ENCODE measurements at regions not wholly inside any gene's neighbourhood (a gene's known extent, or its start where the extent isn't known, plus 50 kb on each side); places are given as distances from the start of the nearest gene placed in this dataset.

- peak; percentile 3; the same call in 1 of the 3 replicates for ATAC-seq
- WGBS (ENCODE audit: low lambda C conversion rate), result 73% methylated on average over 21 of the region's 27 CpGs
- POLR2A ChIA-PET, result interaction anchor here (0.8 to 6.0 kb wide), 7 partner anchors 22 to 121 kb away, joined by 3 to 35 read pairs (median 8); no protein-coding TSS in a partner anchor
- TF ChIP-seq ZNF605 (CRISPR knock-in tag; IDR thresholded peaks at IDR 0.05) (0 out of 2 replicates have a peak, but pooled peaks have one; percentile 31), ZNF501 (CRISPR knock-in tag; IDR thresholded peaks at IDR 0.05) (0 out of 2 replicates have a peak, but pooled peaks have one; percentile 72), AKNA (CRISPR knock-in tag; IDR thresholded peaks at IDR 0.05; ENCODE audit: borderline replicate concordance) (no peak), SMYD3 (CRISPR knock-in tag; IDR thresholded peaks at IDR 0.05) (no peak), ZNF710 (CRISPR knock-in tag; IDR thresholded peaks at IDR 0.05; ENCODE audit: borderline replicate concordance) (no peak), ZNF747 (CRISPR knock-in tag; IDR thresholded peaks at IDR 0.05; ENCODE audit: borderline replicate concordance) (0 out of 2 replicates have a peak, but pooled peaks have one; percentile 19), TFDP2 (CRISPR knock-in tag; IDR thresholded peaks at IDR 0.05) (no peak), ZNF788 (CRISPR knock-in tag; IDR thresholded peaks at IDR 0.05; ENCODE audit: borderline replicate concordance) (0 out of 2 replicates have a peak, but pooled peaks have one; percentile 39), PCBP1 (IDR thresholded peaks at IDR 0.05; ENCODE audit: borderline replicate concordance, low read depth, low read length) (0 out of 2 replicates have a peak, but pooled peaks have one; percentile 35), ZBTB33 (CRISPR knock-in tag; IDR thresholded peaks at IDR 0.05) (peak; percentile 91), ZNF12 (CRISPR knock-in tag; IDR thresholded peaks at IDR 0.05) (no peak), NAIF1 (CRISPR knock-in tag; IDR thresholded peaks at IDR 0.05; ENCODE audit: borderline replicate concordance) (no peak)
Measured at GRCh38 chr16:85490407-85491057, 122.6 kb upstream of the GSE1 start.

More at GRCh38 chr16:85490407-85491057, 122.6 kb upstream of the GSE1 start:
- CTCF ChIA-PET (ENCODE audit: low intra/inter-chr PET ratio, low total read pairs), result interaction anchor here (1.0 to 2.0 kb wide), 7 partner anchors 24 to 121 kb away, joined by 3 to 14 read pairs (median 5); no protein-coding TSS in a partner anchor
- no peaks in the 10 kb centered on the region for H3K9me3 ChIP-seq (ENCODE audit: low read length)
- intact Hi-C loops (cut with micrococcal nuclease; ENCODE audit: unreplicated experiment) (loop anchor here (1.0 to 5.0 kb wide), 4 partner anchors 43 to 120 kb away; no protein-coding TSS in a partner anchor), in situ Hi-C loops (cut with HindIII; ENCODE audit: extremely low pct_ligation_motif_present, low pct_unique_long_range_greater_than_20kb) (no loop called here)
- FAIRE-seq (no peak), DNase-seq (ENCODE audit: low spot score) (no peak)
- BruUV-seq (replicated peaks), result no TSS peak
- H3K79me2 ChIP-seq (ENCODE audit: insufficient read depth, low read length), result no peaks in the 10 kb centered on the region
- H3K4me1 ChIP-seq (ENCODE audit: insufficient read depth, low read length), result peaks cover 32% of the 10 kb centered on the region
- peak overlapping the region in 1 of 3 experiments; percentile 61; a peak in 1 of 6 replicates for H3K4me3 ChIP-seq (replicated peaks in 1 of 3; ENCODE audit: insufficient read depth in 1 of 3, low read depth in 2 of 3, low read length in 3 of 3)
- peak overlapping the region; percentile 70; the same call in 1 of the 2 replicates for H3K4me2 ChIP-seq (ENCODE audit: low read depth, low read length)
- peaks cover 0 to 2% of the 10 kb centered on the region in 2 experiments; a peak in 1 of 5 replicates for H3K27me3 ChIP-seq (ENCODE audit: control insufficient read depth in 1 of 2, insufficient read depth in 2 of 2, low read length in 2 of 2)
- H3K36me3 ChIP-seq (replicated peaks in 1 of 2; ENCODE audit: control insufficient read depth in 1 of 2, insufficient read depth in 2 of 2, low read length in 2 of 2), result no peaks in the 10 kb centered on the region
- no peaks in the 10 kb centered on the region for H4K20me1 ChIP-seq (ENCODE audit: insufficient read depth, low read length)
- H3K9ac ChIP-seq (ENCODE audit: insufficient read depth, low read depth, low read length), result no peak overlapping the region
- H3K27ac ChIP-seq (ENCODE audit: extremely low read length, insufficient read depth, low read length), result no peak overlapping the region
- no peak overlapping the region for H2AFZ ChIP-seq (ENCODE audit: low read length)
